ENCODE measurements at regions not wholly inside any gene's neighbourhood (a gene's known extent, or its start where the extent isn't known, plus 50 kb on each side); places are given as distances from the start of the nearest gene placed in this dataset.

DNA sequence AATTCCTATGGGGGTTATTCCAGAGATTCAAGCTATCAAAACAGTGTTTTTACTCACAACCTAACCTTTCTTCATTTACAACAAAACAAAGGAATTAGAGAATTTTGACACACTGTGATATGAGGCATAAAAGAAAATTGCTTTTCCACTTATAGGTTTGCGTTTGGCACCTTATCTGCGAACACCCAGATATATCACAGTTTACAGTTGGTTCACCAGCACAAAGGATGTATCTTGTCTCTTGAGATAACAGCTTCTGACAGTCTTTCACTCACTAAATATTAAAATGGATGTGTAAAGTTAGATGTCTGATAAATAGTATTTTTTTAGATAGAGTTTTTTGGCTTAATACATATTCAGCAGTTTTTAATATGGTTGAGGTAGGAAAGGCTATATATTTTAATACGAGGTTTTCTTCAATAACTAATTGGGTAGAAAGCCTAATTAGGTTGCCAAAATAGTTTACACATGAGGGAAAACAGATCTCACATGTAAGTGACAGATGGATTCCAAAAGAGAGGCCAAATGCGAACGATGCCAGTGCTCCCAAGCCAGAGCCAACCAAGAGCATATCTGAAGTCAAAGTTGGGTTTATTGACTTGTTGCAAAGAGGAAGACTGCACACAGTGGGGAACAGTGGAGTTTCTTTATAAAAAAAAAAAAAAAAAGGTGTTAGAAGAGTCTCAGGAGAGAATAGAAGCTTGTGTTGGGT is 1495.2 kb downstream of the MAT2B start:
- no peaks in the 10 kb centered on the region for H3K9me1 ChIP-seq (replicated peaks; ENCODE audit: control insufficient read depth, extremely low read depth, insufficient read depth, low read length)
- intact Hi-C loops (cut with micrococcal nuclease) (no loop called here), dilution Hi-C loops (cut with MboI; ENCODE audit: extremely low pct_ligation_motif_present, low sequenced_read_pairs) (no loop called here)
- no TSS peak for BruUV-seq (replicated peaks)
- no peak overlapping the region for H3K4me3 ChIP-seq (replicated peaks in 1 of 3; ENCODE audit: insufficient read depth in 1 of 3, low read depth in 1 of 3, low read length in 3 of 3)
- no peaks in the 10 kb centered on the region for H4K20me1 ChIP-seq (replicated peaks; ENCODE audit: control insufficient read depth, extremely low read depth, insufficient read depth, low read length)
- TF ChIP-seq POLR2AphosphoS5 (IDR thresholded peaks at IDR 0.05; ENCODE audit: insufficient read depth, low read depth, low read length) (no peak), EZH2 (IDR thresholded peaks at IDR 0.05; ENCODE audit: borderline replicate concordance, low read depth, low read length, severe bottlenecking) (no peak), POLR2A (IDR thresholded peaks at IDR 0.05; ENCODE audit: low read depth, low read length) (no peak), FOS (IDR thresholded peaks at IDR 0.05; ENCODE audit: borderline replicate concordance, insufficient read depth, low read length) (no peak), JUN (IDR thresholded peaks at IDR 0.05; ENCODE audit: borderline replicate concordance, insufficient read depth, insufficient read length, low read depth) (no peak), GATA2 (IDR thresholded peaks at IDR 0.05; ENCODE audit: insufficient read depth, insufficient read length, low read depth, low read length) (no peak), MYC (IDR thresholded peaks at IDR 0.05; ENCODE audit: low read depth, low read length) (no peak)
- TF ChIP-seq, protein P1, sequence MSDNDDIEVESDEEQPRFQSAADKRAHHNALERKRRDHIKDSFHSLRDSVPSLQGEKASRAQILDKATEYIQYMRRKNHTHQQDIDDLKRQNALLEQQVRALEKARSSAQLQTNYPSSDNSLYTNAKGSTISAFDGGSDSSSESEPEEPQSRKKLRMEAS (IDR thresholded peaks at IDR 0.05; ENCODE audit: insufficient read depth, insufficient read length) = no peak
- TF ChIP-seq, protein P2, sequence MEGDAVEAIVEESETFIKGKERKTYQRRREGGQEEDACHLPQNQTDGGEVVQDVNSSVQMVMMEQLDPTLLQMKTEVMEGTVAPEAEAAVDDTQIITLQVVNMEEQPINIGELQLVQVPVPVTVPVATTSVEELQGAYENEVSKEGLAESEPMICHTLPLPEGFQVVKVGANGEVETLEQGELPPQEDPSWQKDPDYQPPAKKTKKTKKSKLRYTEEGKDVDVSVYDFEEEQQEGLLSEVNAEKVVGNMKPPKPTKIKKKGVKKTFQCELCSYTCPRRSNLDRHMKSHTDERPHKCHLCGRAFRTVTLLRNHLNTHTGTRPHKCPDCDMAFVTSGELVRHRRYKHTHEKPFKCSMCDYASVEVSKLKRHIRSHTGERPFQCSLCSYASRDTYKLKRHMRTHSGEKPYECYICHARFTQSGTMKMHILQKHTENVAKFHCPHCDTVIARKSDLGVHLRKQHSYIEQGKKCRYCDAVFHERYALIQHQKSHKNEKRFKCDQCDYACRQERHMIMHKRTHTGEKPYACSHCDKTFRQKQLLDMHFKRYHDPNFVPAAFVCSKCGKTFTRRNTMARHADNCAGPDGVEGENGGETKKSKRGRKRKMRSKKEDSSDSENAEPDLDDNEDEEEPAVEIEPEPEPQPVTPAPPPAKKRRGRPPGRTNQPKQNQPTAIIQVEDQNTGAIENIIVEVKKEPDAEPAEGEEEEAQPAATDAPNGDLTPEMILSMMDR (IDR thresholded peaks at IDR 0.05; ENCODE audit: extremely low read depth in 1 of 2, insufficient read depth in 1 of 2, low read depth in 1 of 2, low read length in 2 of 2) = no peak
- POLR2A ChIA-PET = no interaction called here
- no peak overlapping the region for H3K27ac ChIP-seq (ENCODE audit: insufficient read depth, low read depth, low read length)
- H3K9me3 ChIP-seq (replicated peaks; ENCODE audit: control insufficient read depth, insufficient read depth, low read length) = no peaks in the 10 kb centered on the region
- FAIRE-seq (no peak), DNase-seq (ENCODE audit: low read depth, low spot score) (no peak)
- H3K4me2 ChIP-seq (ENCODE audit: insufficient read depth, low read length) = no peak overlapping the region
- no peaks in the 10 kb centered on the region for H3K4me1 ChIP-seq (ENCODE audit: control insufficient read depth, extremely low read depth, insufficient read depth, low read length)
- CTCF ChIA-PET = no interaction called here
- H3K9ac ChIP-seq (replicated peaks; ENCODE audit: extremely low read depth, insufficient read depth, low read length) = no peak overlapping the region
- no peaks in the 10 kb centered on the region for H3K36me3 ChIP-seq (ENCODE audit: control insufficient read depth in 2 of 2, extremely low read depth in 1 of 2, insufficient read depth in 2 of 2, low read length in 2 of 2)
- H2AFZ ChIP-seq (ENCODE audit: low read depth, low read length) = no peak overlapping the region
- no peaks in the 10 kb centered on the region for H3K27me3 ChIP-seq (ENCODE audit: control insufficient read depth in 2 of 2, insufficient read depth in 2 of 2, low read length in 2 of 2)
- no peaks in the 10 kb centered on the region for H3K79me2 ChIP-seq (ENCODE audit: control insufficient read depth, insufficient read depth, low read length)

All from endothelial cell of umbilical vein (primary cell).